Mucosa of descending colon (tissue), 3 donors: ENCODE measurements at regions not wholly inside any gene's neighbourhood (a gene's known extent, or its start where the extent isn't known, plus 50 kb on each side); places are given as distances from the start of the nearest gene placed in this dataset.

Experiments used
- ATAC-seq: fragments of 200-7000 bp; cut with Tn5 transposase; one replicate; pipeline ENCODE4 v1.9.1; 2020; ENCODE audit warnings: mild to moderate bottlenecking, moderate library complexity
- DNase-seq, 3 donors: peaks; one replicate each; pipeline ENCODE4 v3.0.0-alpha.2; 2020
- H3K36me3 ChIP-seq: fragments of 200-600 bp; one replicate; pipeline ENCODE4 v1.8.0; 2021; ENCODE audit warnings: low read depth, mild to moderate bottlenecking
- H3K4me1 ChIP-seq: fragments of 200-600 bp; one replicate; pipeline ENCODE4 v1.8.0; 2021; ENCODE audit warnings: low read depth, mild to moderate bottlenecking
- H3K4me3 ChIP-seq: fragments of 200-600 bp; one replicate; pipeline ENCODE4 v1.8.0; 2021; ENCODE audit warnings: mild to moderate bottlenecking
- H3K9me3 ChIP-seq: fragments of 200-600 bp; one replicate; pipeline ENCODE4 v1.8.0; 2021; ENCODE audit warnings: mild to moderate bottlenecking
- intact Hi-C, 2 donors: fragments of 100-400 bp; cut with DNase I in 1 of 2; cut with micrococcal nuclease in 1 of 2; formaldehyde crosslinking; loops; one replicate each; pipeline versions ENCODE4 v1.11.0 to v1.11.1; 2022; cut with DNase I, micrococcal nuclease
- TF ChIP-seq, protein P1 (sequence below): fragments of 200-600 bp; IDR thresholded peaks from one replicate; pipeline ENCODE4 v1.8.0; 2022; ENCODE audit warnings: antibody characterized with exemption, mild to moderate bottlenecking
- donor health status: DM: no; HTN: no; CAD: no; lungs with moderate emphysema.
- donor health status: DM: no; HTN: no; CAD: no.
- donor health status: DM: no; HTN: yes; CAD: no.

DNA sequence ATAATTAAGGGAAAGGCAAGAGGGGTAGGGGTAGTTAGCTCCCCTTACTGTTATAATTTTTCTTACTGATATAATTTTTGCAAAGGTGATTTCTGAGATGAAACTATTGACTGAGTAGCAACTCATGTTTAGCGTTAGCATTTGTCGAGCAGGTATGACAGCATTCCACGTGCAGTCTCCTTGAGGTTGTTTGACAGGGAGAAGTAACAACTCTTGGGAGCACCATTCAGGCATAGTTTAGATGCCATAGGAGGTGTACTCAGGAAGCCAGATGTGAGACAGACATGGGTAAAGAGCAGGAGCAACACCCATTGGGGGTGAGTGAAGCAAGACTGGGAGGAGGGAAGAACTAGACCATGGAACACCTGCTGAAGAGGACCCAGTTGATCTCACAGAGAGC is 96.6 kb upstream of the KLF6 start:
- ATAC-seq, result no peak
- intact Hi-C loops, result no loop called here
- Histone ChIP-seq H3K36me3 (no peaks in the 10 kb centered on the region), H3K4me1 (peaks cover 6% of the 10 kb centered on the region), H3K4me3 (no peak overlapping the region), H3K9me3 (no peaks in the 10 kb centered on the region)
- TF ChIP-seq, protein P1, sequence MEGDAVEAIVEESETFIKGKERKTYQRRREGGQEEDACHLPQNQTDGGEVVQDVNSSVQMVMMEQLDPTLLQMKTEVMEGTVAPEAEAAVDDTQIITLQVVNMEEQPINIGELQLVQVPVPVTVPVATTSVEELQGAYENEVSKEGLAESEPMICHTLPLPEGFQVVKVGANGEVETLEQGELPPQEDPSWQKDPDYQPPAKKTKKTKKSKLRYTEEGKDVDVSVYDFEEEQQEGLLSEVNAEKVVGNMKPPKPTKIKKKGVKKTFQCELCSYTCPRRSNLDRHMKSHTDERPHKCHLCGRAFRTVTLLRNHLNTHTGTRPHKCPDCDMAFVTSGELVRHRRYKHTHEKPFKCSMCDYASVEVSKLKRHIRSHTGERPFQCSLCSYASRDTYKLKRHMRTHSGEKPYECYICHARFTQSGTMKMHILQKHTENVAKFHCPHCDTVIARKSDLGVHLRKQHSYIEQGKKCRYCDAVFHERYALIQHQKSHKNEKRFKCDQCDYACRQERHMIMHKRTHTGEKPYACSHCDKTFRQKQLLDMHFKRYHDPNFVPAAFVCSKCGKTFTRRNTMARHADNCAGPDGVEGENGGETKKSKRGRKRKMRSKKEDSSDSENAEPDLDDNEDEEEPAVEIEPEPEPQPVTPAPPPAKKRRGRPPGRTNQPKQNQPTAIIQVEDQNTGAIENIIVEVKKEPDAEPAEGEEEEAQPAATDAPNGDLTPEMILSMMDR, result no peak
- DNase-seq, result no peak

DNA sequence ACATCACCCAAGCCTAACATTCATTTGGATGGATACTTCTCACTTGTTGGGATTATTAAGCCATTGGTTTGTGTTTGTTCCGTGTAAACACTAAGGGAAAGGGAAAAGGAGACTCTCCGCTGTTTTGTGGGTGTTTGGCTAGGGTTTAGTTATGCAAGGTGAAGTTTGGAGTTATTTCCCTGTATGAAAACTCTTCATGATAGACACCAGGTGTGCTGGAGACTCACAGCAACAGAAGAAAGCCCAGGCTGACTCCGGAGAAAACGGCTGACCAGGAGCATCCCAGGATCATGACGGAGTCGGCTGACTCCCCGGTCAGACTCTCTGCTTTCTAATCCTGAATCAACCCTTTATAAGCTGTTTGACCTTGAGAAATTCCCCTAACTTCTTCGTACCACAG is 94.1 kb upstream of the KLF6 start:
- TF ChIP-seq, protein P1, result no peak
- ATAC-seq, result no peak
- intact Hi-C loops, result no loop called here

DNA sequence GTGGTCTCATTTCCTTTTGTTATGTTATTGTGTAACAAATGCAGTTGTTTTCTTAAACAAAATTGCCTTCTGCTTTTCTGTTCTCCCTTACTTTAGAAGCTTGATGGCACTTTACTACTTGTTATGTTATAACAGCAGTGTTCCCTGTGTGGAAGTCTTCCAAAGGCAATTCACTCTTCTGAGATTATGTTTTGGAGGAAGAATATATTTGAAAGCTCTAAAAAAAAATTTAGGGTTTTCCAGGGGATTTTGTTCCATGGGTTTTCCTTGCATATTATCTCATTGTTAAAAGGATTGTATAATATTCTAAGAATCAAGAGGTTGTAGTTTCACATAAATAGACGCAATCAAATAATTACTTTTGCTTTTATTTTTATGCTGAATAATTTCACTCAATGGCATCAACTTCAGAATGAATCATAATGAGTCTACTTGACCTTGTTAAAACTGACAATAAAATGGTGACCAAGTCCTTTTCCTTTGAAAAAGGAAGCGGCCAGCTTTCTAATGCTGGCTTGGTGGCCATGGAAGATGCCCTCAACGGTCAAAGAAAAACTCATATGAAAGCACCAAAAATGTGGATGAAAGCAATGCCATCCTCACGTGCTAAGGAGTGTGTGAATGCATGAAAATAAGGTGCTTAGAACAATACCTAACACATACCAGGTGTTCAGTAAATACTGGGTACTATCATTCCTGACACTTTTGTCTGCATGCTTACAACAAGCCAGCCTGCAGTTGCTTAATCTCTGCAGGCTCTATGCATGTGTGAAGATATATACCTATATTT is 92.4 kb upstream of the KLF6 start:
- no peaks in the 10 kb centered on the region for H3K36me3 ChIP-seq
- intact Hi-C loops, result no loop called here
- TF ChIP-seq, protein P1, result no peak
- H3K4me3 ChIP-seq, result no peak overlapping the region
- ATAC-seq, result no peak
- H3K4me1 ChIP-seq, result peaks cover 18% of the 10 kb centered on the region
- no peak for DNase-seq
- no peaks in the 10 kb centered on the region for H3K9me3 ChIP-seq

More for the DNA sequence above, 94.1 kb upstream of the KLF6 start:
- Histone ChIP-seq H3K4me1 (peaks cover 18% of the 10 kb centered on the region), H3K4me3 (no peak overlapping the region), H3K36me3 (no peaks in the 10 kb centered on the region), H3K9me3 (no peaks in the 10 kb centered on the region)
- no peak for DNase-seq

DNA sequence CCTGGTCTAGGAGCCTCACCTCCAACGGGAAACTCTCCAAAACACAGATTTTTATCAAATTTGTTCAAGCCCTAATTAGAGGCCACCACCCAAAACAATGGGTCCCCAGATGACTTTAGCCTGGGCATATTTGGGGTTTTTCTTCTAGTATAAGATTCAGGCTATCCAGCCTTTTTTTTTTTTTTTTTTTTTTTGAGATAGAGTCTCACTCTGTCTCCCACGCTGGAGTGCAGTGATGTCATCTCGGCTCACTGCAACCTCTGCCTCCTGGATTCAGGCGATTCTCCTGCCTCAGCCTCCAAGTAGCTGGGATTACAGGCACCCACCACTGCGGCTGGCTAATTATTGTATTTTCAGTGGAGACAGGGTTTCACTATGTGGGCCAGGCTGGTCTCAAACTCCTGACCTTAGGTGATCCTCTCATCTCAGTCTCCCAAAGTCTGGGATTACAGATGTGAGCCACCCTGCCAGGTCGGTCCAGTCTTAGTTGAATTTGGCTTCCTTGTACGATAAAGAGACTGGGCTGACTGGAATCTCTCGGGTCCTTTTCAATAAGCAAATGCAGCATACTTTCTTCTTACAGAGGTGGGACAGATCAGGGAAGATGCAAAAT is 91.4 kb upstream of the KLF6 start:
- Histone ChIP-seq H3K4me3 (no peak overlapping the region), H3K4me1 (peaks cover 19% of the 10 kb centered on the region), H3K9me3 (no peaks in the 10 kb centered on the region), H3K36me3 (no peaks in the 10 kb centered on the region)
- intact Hi-C loops, result no loop called here
- DNase-seq, result no peak
- TF ChIP-seq, protein P1, result no peak
- ATAC-seq, result peak; percentile 31

DNA sequence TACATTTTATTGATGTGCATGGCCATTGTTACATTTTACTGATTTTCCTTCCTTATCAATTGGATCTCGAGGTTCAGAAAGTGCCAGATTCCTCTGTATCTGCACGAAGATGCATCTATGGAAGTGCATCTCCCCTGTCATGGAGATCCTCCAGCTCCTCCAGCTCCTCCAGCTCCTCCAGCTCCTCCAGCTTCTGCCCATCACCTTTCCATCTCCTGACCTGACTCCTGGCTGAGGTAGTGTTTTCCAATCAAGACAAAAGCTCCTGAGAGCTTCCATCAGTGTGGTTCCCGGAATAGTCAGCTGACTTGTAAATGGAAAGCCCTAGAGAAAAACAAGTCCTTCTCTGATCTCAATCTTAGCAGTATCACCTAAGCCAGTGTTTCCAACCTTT is 90.8 kb upstream of the KLF6 start:
- no peaks in the 10 kb centered on the region for H3K9me3 ChIP-seq
- no peak overlapping the region for H3K4me3 ChIP-seq
- intact Hi-C loops, result no loop called here
- H3K4me1 ChIP-seq, result peaks cover 20% of the 10 kb centered on the region
- no peak for ATAC-seq
- H3K36me3 ChIP-seq, result no peaks in the 10 kb centered on the region
- DNase-seq, result no peak
- TF ChIP-seq, protein P1, result no peak
